CD14-positive monocyte (primary cell): ENCODE measurements at regions not wholly inside any gene's neighbourhood (a gene's known extent, or its start where the extent isn't known, plus 50 kb on each side); places are given as distances from the start of the nearest gene placed in this dataset.

Source experiments
- DNase-seq, 3 donors: peaks; one replicate each; pipeline ENCODE4 v3.0.0-alpha.2; 2011 to 2022
- H2AFZ ChIP-seq: 2 replicates; pipeline ENCODE4 v1.6.0; 2012; ENCODE audit warnings: mild to moderate bottlenecking, low read depth, low read length, inconsistent platforms; ENCODE audit not compliant: insufficient read depth, poor library complexity, severe bottlenecking
- H3K27ac ChIP-seq, 2 donors: 1 replicate in 1 of 2; 2 replicates in 1 of 2; pipeline ENCODE4 v1.5.1; 2012 to 2013; ENCODE audit warnings: low read length in 2 of 2, control low read depth in 1 of 2, inconsistent platforms in 1 of 2, low read depth in 1 of 2, mild to moderate bottlenecking in 1 of 2
- H3K27me3 ChIP-seq, 2 donors: one replicate each; pipeline versions ENCODE4 v1.6.0 to v1.6.1; 2011 to 2013; ENCODE audit warnings: low read length in 2 of 2; ENCODE audit not compliant: control insufficient read depth in 2 of 2, insufficient read depth in 2 of 2
- H3K36me3 ChIP-seq, 2 donors: replicated peaks in 1 of 2; 1 replicate in 1 of 2; 2 replicates in 1 of 2; pipeline versions ENCODE4 v1.5.1 to v1.6.1; 2012 to 2013; ENCODE audit warnings: low read length in 2 of 2, control low read depth in 1 of 2, inconsistent platforms in 1 of 2, mild to moderate bottlenecking in 1 of 2; ENCODE audit not compliant: insufficient read depth in 2 of 2, control insufficient read depth in 1 of 2
- H3K4me1 ChIP-seq, 2 donors: 1 replicate in 1 of 2; 2 replicates in 1 of 2; pipeline versions ENCODE4 v1.5.1 to v1.6.1; 2012 to 2013; ENCODE audit warnings: low read length in 2 of 2, control low read depth in 1 of 2, inconsistent platforms in 1 of 2, mild to moderate bottlenecking in 1 of 2, moderate library complexity in 1 of 2; ENCODE audit not compliant: insufficient read depth in 2 of 2, control insufficient read depth in 1 of 2
- H3K4me2 ChIP-seq: replicated peaks from 2 replicates; pipeline ENCODE3; 2012; ENCODE audit warnings: low read length, moderate library complexity, mild to moderate bottlenecking; ENCODE audit not compliant: poor library complexity, severe bottlenecking; ENCODE audit errors: extremely low read depth
- H3K4me3 ChIP-seq, 3 experiments: fragments of 200-600 bp in 1 of 3; sonication (generic) in 1 of 3; replicated peaks in 1 of 3; 1 replicate in 2 of 3; 2 replicates in 1 of 3; pipeline ENCODE4 v1.5.1; 2011 to 2013; ENCODE audit warnings: low read length in 3 of 3, mild to moderate bottlenecking in 3 of 3, control low read depth in 2 of 3, low read depth in 2 of 3, inconsistent platforms in 1 of 3, moderate library complexity in 1 of 3
- H3K79me2 ChIP-seq: 2 replicates; pipeline ENCODE4 v1.6.0; 2012; ENCODE audit warnings: mild to moderate bottlenecking, control low read depth, inconsistent platforms, low read length, moderate library complexity; ENCODE audit not compliant: insufficient read depth
- H3K9ac ChIP-seq: 2 replicates; pipeline ENCODE4 v1.6.0; 2017; ENCODE audit warnings: low read length, mild to moderate bottlenecking; ENCODE audit not compliant: insufficient read depth, poor library complexity, severe bottlenecking
- H3K9me3 ChIP-seq, 2 donors: replicated peaks in 1 of 2; 1 replicate in 1 of 2; 2 replicates in 1 of 2; pipeline versions ENCODE4 v1.5.1 to v1.6.1; 2012 to 2013; ENCODE audit warnings: low read length in 2 of 2, control low read depth in 1 of 2; ENCODE audit not compliant: control insufficient read depth in 1 of 2, insufficient read depth in 1 of 2
- H4K20me1 ChIP-seq: 2 replicates; pipeline ENCODE4 v1.6.0; 2012; ENCODE audit warnings: mild to moderate bottlenecking, low read length, control low read depth, moderate library complexity; ENCODE audit not compliant: insufficient read depth
- H3K27ac Mint-ChIP-seq, 7 donors: one replicate each; pipeline ENCODE4 v1.8.0; 2020; ENCODE audit warnings: mild to moderate bottlenecking in 7 of 7, mixed read lengths in 7 of 7, moderate library complexity in 6 of 7, inconsistent platforms in 2 of 7
- H3K27me3 Mint-ChIP-seq, 3 donors: one replicate each; pipeline ENCODE4 v1.8.0; 2021 to 2022; ENCODE audit warnings: low read depth in 3 of 3, mild to moderate bottlenecking in 3 of 3, mixed read lengths in 3 of 3, moderate library complexity in 3 of 3, inconsistent platforms in 1 of 3
- H3K36me3 Mint-ChIP-seq, 2 donors: one replicate each; pipeline ENCODE4 v1.8.0; 2020; ENCODE audit warnings: mixed read lengths in 2 of 2, inconsistent platforms in 1 of 2, mild to moderate bottlenecking in 1 of 2
- H3K4me1 Mint-ChIP-seq: one replicate; pipeline ENCODE4 v1.8.0; 2020; ENCODE audit warnings: mild to moderate bottlenecking, mixed read lengths
- H3K4me3 Mint-ChIP-seq, 2 donors: one replicate each; pipeline ENCODE4 v1.8.0; 2020; ENCODE audit warnings: mild to moderate bottlenecking in 2 of 2, mixed read lengths in 2 of 2, moderate library complexity in 1 of 2
- H3K9me3 Mint-ChIP-seq, 7 donors: one replicate each; pipeline ENCODE4 v1.8.0; 2020 to 2022; ENCODE audit warnings: mixed read lengths in 7 of 7, mild to moderate bottlenecking in 6 of 7, moderate library complexity in 6 of 7, inconsistent platforms in 2 of 7
- WGBS: methylation state at CpG from one replicate; pipeline ENCODE4 v1.1.5; 2013; ENCODE audit warnings: missing lambda C conversion rate; ENCODE audit not compliant: insufficient coverage; 5-methylcytosine and 5-hydroxymethylcytosine counted together
- intact Hi-C, 2 donors: fragments of 100-400 bp; cut with micrococcal nuclease; formaldehyde crosslinking; loops; one replicate each; pipeline versions ENCODE4 v1.15.0 to v1.15.1; 2023
- TF ChIP-seq, protein P1 (sequence below): fragments of 200-600 bp; IDR thresholded peaks from one replicate; pipeline ENCODE4 v1.8.0; 2022; ENCODE audit warnings: antibody characterized with exemption, mild to moderate bottlenecking

DNA sequence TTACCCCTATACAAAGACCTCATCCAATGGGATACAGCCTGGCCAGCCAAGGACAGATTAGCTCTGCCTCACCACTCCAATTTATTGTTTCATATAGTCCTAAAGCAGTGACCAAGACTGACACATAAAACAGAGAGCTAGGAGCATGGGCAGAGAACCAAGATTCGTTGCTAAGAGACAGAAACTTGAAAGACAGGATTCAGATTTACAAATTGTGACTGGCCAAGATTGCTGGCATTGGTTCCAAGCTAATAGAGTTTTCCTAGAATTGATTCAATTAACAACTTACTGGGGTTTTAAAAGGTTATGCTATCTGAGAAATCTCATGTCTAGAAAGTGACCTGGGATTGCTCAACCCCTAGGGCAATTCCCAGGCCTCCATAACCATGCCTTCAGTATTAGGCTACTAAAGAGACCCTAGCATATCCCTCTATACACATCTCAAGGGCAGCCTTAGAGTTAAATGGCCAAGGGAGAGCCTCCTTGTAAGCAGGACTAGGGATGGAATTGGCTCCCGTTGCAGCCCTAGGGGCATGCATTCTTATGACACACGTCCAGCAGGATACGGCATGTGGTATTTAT is 75.6 kb downstream of the ICOS start:
- Histone ChIP-seq H3K79me2 (no peaks in the 10 kb centered on the region), H3K4me2 (no peak overlapping the region), H3K36me3 (no peaks in the 10 kb centered on the region), H3K9ac (no peak overlapping the region), H3K4me3 (no peak overlapping the region), H3K4me1 (no peaks in the 10 kb centered on the region), H3K27me3 (no peaks in the 10 kb centered on the region), H2AFZ (no peak overlapping the region), H3K27ac (no peak overlapping the region), H4K20me1 (no peaks in the 10 kb centered on the region), H3K9me3 (no peaks in the 10 kb centered on the region)
- Mint-ChIP-seq H3K4me1 (no peaks in the 10 kb centered on the region), H3K9me3 (peaks cover 0 to 3% (median 2%) of the 10 kb centered on the region in 7 donors), H3K4me3 (no peak overlapping the region), H3K36me3 (no peaks in the 10 kb centered on the region), H3K27ac (no peak overlapping the region), H3K27me3 (peaks cover 1 to 5% (median 2%) of the 10 kb centered on the region in 3 donors)
- intact Hi-C loops: no loop called here
- no peak for DNase-seq
- 100% methylated on average over 1 of the region's 4 CpGs for WGBS
- TF ChIP-seq, protein P1, sequence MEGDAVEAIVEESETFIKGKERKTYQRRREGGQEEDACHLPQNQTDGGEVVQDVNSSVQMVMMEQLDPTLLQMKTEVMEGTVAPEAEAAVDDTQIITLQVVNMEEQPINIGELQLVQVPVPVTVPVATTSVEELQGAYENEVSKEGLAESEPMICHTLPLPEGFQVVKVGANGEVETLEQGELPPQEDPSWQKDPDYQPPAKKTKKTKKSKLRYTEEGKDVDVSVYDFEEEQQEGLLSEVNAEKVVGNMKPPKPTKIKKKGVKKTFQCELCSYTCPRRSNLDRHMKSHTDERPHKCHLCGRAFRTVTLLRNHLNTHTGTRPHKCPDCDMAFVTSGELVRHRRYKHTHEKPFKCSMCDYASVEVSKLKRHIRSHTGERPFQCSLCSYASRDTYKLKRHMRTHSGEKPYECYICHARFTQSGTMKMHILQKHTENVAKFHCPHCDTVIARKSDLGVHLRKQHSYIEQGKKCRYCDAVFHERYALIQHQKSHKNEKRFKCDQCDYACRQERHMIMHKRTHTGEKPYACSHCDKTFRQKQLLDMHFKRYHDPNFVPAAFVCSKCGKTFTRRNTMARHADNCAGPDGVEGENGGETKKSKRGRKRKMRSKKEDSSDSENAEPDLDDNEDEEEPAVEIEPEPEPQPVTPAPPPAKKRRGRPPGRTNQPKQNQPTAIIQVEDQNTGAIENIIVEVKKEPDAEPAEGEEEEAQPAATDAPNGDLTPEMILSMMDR: no peak

DNA sequence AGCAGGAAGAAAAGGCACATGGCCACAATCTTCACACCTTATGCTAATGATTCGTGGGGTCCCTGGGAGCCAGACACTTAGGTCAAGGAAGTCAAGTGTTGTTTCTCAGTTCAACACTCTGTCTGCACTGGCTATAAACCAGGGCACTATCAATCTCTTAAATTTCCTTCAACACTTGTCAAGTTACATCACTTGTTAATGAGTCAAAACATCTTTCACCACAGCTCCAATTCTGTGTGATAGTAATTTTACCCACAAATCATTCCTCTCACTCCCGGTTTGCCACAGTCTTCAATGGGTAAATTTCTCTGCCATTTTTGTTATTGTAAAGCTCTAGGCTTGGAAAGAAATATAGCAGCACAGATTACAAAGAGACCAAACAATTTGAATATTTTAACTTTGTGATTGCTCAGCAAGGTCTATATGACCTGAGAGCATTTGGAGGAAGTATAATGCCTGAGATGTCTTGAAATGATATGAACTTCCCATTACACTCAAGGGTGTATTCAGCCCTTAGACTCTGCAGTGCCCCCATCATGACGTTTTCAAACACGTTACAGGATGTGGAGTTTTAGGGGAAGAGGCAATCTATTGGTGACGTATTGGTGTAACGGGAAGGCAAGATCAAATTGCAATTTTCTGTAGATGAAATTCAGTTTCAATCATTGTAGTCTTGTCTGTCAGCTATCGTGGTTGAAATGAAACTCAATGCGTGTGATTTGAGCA is 78.7 kb downstream of the ICOS start:
- H3K4me2 ChIP-seq: no peak overlapping the region
- H3K4me1 Mint-ChIP-seq: no peaks in the 10 kb centered on the region
- TF ChIP-seq, protein P1: no peak
- H3K27ac ChIP-seq: no peak overlapping the region
- no peak overlapping the region for H2AFZ ChIP-seq
- 86% methylated on average over 3 of the region's 8 CpGs for WGBS
- no peaks in the 10 kb centered on the region for H3K79me2 ChIP-seq
- H3K4me3 Mint-ChIP-seq: no peak overlapping the region
- no peaks in the 10 kb centered on the region for H3K27me3 ChIP-seq
- no peaks in the 10 kb centered on the region for H3K4me1 ChIP-seq
- H3K9me3 Mint-ChIP-seq: peaks cover 0 to 5% (median 1%) of the 10 kb centered on the region in 7 donors
- H4K20me1 ChIP-seq: no peaks in the 10 kb centered on the region
- H3K9ac ChIP-seq: no peak overlapping the region
- H3K9me3 ChIP-seq: no peaks in the 10 kb centered on the region
- peaks cover 0 to 5% (median 1%) of the 10 kb centered on the region in 3 donors for H3K27me3 Mint-ChIP-seq
- H3K36me3 Mint-ChIP-seq: no peaks in the 10 kb centered on the region
- no peaks in the 10 kb centered on the region for H3K36me3 ChIP-seq
- H3K4me3 ChIP-seq: no peak overlapping the region
- DNase-seq: no peak
- no peak overlapping the region for H3K27ac Mint-ChIP-seq
- intact Hi-C loops: no loop called here
